ENCODE measurements at regions not wholly inside any gene's neighbourhood (a gene's known extent, or its start where the extent isn't known, plus 50 kb on each side); places are given as distances from the start of the nearest gene placed in this dataset.
"Not testable (repeated sequence)": the region's sequence is repeated elsewhere in the genome, so short reads cannot be mapped to it uniquely, and the experiment has no call there.

GRCh38 chr6:40701352-40702007, 114.3 kb upstream of the LRFN2 start:
- no peak for DNase-seq (ENCODE audit: low read depth)

GRCh38 chr6:40700006-40700580, 112.9 kb upstream of the LRFN2 start:
- DNase-seq (ENCODE audit: low read depth) = no peak

DNA sequence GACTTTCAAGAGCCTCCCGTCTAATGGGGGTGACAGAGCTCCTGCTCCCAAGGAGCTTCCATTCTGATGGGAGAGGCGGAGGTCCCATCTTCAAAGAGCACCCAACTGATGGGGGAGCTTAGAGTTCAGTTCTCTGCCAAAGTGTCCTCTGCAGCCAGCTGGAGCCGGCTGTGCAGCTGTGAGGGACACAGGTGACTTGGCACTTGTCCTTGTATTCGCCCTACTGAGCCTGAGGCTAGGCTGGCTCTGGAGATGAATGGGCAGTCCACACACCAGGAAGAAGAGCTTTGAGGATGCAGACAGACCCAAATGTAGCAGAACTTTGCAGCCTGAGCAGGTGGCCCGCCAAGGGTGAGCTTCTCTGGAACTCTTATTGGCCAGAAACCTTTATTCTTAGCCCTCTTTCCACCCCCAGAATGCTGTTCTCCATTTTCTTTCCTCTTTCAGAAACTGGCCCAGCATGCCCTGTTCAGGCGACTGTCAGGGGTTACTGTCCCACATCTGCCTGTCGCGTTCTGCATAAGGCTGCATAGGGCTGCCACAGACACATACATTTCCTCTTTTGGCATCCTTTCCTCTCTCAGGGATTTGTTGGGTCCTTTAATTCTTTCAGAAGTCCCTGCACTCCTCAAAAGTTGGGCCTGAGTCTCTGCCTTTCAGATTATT, 108.7 kb upstream of the LRFN2 start:
- no peak for DNase-seq (ENCODE audit: low read depth)

DNA sequence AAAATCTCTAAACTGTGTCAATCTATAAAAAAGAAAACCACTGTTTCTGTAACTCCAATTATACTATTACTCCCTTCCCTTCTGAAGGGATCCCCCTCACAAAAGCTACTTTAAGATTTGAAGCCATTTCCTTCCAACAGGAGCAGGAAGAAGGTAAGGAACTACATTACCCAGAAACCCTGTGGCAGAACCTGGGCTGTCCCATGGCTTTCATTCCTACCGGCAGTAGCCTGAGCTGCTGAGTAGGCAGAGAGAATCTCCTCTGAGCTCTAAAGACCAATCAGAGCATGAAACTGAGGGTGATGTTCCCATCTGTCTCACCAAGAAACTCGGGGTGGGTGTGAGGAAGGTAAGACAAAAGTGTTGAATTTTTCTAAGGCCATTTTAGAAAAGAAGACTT, 108.0 kb upstream of the LRFN2 start:
- DNase-seq (ENCODE audit: low read depth) = no peak

- DNase-seq (ENCODE audit: low read depth) = no peak
Observed at GRCh38 chr6:40693768-40694167, 106.6 kb upstream of the LRFN2 start.

DNA sequence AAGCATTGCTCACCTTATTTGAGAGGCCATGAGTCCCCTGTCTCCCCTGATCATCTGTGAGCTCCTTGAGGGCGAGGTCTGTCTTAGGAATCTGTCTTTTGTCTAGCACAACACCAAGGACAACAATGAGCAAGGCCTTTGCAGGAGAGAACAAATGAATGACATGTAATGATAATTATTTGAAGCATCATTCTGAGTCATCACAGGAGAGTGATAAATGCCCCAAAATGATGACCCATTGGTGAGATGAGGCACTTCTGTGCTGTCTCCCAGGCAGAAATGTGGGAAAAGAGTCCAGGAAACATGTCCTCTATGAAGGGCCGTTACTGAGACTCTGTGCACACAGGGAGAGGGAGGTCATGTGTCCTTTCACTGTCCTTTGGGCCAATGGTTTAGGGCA, 105.2 kb upstream of the LRFN2 start:
- no peak for DNase-seq (ENCODE audit: low read depth)

- DNase-seq (ENCODE audit: low read depth) = no peak
Observed at GRCh38 chr6:40689185-40689584, 102.0 kb upstream of the LRFN2 start.

DNA sequence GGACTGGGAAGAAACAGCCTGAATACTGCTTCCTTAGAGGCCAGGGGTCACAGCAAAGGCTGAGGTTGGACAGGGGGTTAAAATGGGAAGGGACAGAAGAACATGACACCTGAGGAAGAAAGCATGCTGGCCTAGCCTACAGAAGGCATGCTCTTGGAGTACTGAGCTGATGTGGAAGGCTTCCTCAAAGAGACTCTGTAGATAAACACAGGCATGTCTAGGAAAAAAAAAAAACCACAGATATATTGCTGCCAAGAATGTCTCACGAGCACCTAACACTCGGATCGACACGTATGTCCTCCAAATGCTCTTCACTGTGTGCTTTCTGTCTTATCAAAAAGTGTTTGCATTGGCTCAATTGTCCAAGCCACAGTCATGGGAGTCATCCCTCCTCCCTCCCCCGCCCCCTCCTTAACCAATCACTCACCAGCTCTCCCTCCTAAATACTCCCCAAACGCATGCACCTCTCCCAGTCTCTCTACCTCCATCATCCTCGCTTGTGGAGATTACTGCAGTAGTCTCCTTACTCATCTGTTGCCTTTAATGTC, 101.1 kb upstream of the LRFN2 start:
- DNase-seq (ENCODE audit: low read depth) = no peak

DNA sequence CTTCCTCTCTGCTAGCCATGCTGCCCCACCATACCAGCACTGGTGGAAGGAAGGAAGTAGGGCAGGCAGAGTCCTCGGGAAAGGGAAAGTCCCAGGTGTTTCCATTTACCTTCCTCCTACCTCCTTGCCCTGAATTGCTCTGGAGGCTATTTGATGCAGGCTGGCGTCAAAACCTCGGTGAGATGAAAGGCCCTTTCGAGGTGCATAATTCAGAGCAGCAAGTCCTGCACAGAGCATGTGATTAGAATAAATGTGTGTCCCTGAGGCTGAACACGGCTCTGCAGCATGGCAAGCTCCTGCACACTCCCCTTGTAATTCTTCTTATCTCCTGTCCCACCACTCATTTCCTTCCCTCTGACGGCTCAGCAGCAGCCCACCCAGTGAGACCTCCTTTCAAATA, 98.7 kb upstream of the LRFN2 start:
- no peak for DNase-seq (ENCODE audit: low read depth)

GRCh38 chr6:40681622-40682021, 94.5 kb upstream of the LRFN2 start:
- DNase-seq (ENCODE audit: low read depth) = no peak

DNA sequence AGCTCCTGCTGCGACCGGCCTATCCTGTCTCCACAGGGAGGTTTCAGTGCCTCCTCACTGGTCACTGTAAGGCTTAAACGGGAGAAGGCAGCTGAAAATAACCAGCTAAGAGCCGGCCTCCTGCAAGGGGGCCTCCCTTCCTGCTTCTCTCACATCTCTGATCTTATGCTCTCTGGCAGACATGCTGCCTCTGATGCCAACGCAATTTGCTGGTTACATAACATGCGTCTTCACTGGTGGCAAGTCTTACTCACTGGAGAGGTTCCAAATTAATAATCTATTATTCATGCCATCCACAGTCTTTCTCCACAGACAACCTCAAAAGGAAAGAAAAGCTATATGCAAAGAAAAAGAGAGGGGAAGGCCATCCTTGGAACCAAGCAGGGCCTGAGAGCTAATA, 91.8 kb upstream of the LRFN2 start:
- DNase-seq (ENCODE audit: low read depth) = no peak

- DNase-seq (ENCODE audit: low read depth) = no peak
Observed at GRCh38 chr6:40674170-40674569, 87.0 kb upstream of the LRFN2 start.

- no peak for DNase-seq (ENCODE audit: low read depth)
Observed at GRCh38 chr6:40672087-40672486, 84.9 kb upstream of the LRFN2 start.

- DNase-seq (ENCODE audit: low read depth) = no peak
Observed at GRCh38 chr6:40671694-40672050, 84.5 kb upstream of the LRFN2 start.

- DNase-seq (ENCODE audit: low read depth) = no peak
Observed at GRCh38 chr6:40671001-40671693, 84.0 kb upstream of the LRFN2 start.

- DNase-seq (ENCODE audit: low read depth) = no peak
Observed at GRCh38 chr6:40669343-40669742, 82.2 kb upstream of the LRFN2 start.

DNA sequence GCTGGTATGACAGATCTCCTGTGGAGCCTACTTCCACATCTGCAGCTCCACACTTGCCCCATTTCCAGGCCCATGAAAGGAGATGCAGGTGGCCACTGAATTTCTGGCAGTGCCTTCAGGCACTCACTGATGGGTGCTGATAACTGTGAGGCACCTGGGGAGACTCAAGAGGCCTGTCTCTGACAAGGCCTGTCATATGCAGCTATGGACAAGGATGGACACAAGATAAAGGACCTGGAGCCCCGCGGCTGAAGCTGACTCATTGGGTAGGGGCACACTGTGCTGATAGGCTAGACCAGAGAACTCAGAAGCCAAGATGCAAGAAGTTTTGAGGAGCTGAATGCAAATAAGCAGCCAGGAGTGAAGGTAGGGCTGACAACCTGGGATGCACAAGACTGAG, 81.0 kb upstream of the LRFN2 start:
- DNase-seq (ENCODE audit: low read depth) = no peak

GRCh38 chr6:40666530-40666929, 79.4 kb upstream of the LRFN2 start:
- no peak for DNase-seq (ENCODE audit: low read depth)

DNA sequence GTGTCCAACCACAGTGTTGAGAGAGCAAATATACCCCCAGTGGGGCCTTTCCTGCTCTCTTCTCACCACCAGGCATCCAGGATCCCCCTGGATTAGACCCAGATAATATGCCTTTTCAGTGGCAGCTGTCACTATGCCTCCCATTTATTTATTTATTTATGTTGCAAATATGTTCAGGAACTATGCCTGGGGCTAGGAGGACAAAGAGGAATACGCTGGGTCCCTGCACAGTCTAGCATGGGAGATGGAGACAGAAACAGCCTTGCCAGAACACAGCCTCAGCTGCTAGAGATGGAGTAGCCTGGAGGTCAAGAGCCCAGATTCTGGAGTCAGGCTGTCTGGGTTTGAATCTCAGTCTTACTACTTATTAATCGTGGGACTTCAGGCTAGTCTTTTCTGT, 74.6 kb upstream of the LRFN2 start:
- DNase-seq (ENCODE audit: low read depth) = no peak

GRCh38 chr6:40656772-40657171, 69.6 kb upstream of the LRFN2 start:
- DNase-seq (ENCODE audit: low read depth) = not testable (repeated sequence)

GRCh38 chr6:40654828-40655227, 67.7 kb upstream of the LRFN2 start:
- no peak for DNase-seq (ENCODE audit: low read depth)

DNA sequence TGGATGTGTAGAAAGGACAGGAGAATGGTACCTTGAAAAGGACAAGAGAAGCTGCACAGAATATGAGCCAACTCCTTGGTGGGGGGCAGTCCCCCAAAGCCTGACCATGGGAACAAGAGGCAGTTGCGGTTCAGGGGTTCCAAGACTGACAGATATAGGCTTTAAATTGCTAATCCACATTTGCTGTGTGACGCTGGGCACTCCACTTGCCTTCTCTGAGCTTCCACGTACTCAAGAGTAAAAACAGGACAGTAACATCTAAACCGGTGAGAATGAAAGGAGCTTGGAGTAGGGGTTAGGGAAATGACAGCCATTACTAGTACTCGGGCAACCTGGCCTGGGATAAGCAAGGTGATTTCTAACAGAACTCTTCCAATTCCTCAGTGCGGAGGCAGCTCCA, 57.9 kb upstream of the LRFN2 start:
- DNase-seq (ENCODE audit: low read depth) = no peak

Data from myocyte (in vitro differentiated cells).